DLD1 (cell line): ENCODE measurements at regions not wholly inside any gene's neighbourhood (a gene's known extent, or its start where the extent isn't known, plus 50 kb on each side); places are given as distances from the start of the nearest gene placed in this dataset.

Experiments
- in situ Hi-C: cut with HindIII; loops from 2 replicates; pipeline ENCODE4 v1.10.0; 2017; ENCODE audit warnings: low sequenced_read_pairs

DNA sequence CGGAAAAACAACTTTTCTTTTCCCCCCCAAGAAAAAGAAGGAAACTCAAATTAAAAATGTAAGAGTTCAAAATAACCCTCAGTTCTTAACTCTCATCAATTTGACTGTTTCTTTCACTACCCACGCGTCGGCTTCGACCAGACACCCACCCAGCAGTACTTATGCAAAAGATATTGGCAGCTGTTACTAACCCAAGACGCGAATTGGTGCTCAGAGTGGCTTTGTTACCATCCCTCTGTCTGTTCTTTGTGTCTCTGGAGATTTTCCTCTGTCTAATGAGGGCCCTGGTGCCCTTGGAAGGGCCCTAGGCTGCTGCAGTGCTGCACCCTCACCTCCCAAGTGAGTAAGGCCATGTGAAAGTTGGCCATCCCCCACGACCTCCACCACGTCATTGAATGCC lies 180.5 kb upstream of the NECTIN1 start:
- in situ Hi-C loops: no loop called here

DNA sequence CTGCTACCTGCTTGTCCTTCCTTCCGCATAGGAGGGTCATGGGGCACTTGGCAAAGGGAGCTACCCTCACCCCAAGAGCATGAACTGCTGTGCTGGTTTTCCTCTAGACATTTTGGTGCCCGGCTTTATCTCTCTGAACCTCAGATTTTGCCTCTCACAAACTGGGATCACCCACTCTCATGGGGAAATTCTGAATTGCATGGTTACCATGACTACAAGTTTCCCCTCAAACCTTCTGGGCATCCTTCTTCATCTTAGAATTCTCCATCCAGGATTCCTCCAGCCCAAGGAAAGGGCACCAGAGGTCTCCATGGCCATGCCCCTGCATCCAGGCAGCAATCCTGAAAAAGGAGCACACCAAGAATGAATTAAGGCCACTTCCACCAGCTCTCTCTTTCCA lies 180.1 kb upstream of the NECTIN1 start:
- in situ Hi-C loops: no loop called here

DNA sequence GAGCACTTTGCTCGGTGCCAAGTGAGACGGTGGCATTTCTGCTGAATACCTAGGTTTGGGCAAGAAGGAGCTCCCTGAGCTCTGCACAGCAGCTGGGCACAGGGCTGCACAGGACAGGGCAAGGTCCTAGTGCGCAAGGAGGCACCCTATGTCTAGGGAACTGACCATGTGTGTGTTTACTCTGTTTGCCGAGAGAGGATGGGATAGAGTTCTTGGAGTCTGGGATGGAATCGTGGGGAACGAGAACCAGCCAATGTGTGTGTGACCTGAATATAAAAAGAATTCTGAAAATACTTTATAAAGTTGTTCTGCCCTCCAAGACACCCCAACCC lies 179.5 kb upstream of the NECTIN1 start:
- in situ Hi-C loops: no loop called here

DNA sequence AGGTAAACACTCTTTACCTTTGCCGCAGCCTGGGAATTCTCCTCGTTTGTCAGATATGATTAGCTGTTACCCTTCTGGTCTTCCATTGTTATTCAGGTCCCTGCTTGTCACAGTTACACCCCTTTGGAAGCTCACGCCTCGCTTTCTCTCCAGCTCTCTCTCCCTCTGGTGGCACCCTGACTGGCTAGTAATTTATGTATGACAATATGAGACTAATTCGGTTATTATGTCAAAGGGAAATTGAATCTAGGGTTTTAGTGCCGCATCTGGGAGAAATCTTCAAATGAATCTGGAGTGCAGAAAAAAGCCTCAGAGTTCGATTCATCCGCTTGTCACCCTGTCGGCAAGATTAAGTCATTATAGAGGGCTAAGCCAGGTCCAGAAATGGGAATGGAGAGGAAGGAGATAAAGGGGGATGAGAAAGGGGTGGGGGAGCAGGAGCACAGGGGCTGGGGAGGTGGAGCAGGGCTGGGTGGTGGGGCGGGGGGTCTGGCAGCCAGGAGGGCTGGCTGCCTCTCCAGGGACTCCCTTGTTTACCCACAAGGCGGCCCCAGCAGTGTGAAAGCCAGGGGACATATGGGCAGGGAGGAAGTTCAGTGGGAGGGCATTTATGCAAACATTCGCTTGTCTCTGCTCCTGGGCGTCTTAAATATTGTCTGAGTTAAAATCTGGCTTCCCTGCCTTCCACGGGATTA lies 179.0 kb upstream of the NECTIN1 start:
- in situ Hi-C loops: no loop called here

DNA sequence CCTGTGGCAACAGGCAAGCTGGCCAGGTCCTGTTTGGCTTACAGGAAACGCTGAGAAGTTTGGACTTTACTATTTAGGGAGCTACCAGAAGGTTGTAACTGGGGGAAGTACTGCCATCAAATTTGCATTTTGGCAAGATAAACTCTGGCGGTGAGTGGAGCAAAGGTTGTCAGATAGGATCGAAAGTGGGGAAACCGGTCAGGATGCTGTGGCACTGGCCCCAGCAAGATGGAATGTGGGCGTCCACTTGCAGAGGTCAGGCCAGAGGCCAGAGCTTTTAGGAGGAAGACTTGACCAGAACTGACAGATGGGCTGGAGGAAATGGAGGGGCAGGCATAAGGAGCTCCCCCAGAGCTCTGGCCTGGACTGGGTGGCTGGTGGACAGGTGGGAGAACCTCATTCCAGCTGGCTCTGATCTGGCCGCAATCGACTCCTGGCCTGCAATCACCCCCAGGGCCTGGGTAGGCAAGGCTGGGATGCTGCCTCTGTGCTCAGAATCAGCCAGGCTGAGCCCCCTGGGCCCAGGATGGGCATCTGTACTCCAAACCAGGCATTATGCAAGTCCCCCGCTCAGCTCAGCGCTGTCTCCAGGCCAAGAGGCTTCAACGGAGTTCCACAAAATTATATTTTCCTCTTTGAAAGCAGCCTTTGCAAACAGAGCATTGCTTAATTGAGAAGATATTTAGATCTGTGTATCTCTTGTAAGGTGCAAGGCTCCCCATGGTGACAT lies 178.3 kb upstream of the NECTIN1 start:
- in situ Hi-C loops: no loop called here

DNA sequence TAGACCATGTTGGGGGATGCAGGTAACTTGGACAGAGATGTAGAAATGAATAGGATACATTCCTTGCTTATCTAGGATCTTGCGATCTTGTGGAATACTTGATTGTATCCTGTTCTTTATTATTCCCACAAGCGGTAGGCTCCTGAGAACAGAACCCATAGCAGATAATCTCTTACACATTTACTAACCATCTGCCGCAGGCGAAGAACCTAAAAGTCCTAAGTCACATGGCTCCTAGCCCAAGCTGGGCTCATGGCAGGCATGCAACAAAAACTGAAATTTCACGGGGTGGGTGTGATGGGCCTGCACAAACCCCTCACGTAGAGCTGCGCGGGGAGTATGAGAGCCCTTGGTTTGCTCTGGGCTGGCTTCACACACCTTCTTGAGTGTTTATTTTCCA lies 177.4 kb upstream of the NECTIN1 start:
- in situ Hi-C loops: no loop called here

DNA sequence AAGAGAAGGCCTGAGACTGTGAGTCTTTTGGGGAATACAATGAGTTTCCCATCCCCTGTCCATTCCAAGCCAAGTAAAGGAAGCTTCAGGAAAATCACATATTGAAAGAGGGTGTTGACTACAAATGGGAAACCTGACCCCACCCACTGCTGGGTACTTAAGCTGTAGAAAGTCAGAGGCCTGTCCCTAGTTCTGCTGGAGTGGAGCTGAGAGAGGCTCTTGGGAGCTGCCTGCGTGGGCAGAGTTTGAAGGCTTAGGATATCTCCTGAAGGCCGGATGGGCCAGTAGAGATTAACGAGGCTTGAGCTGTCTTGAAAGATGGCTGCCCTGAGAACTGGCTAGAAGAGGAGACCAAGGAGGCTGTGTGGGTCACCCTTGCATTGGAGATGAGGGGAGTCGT lies 176.2 kb upstream of the NECTIN1 start:
- in situ Hi-C loops: no loop called here

DNA sequence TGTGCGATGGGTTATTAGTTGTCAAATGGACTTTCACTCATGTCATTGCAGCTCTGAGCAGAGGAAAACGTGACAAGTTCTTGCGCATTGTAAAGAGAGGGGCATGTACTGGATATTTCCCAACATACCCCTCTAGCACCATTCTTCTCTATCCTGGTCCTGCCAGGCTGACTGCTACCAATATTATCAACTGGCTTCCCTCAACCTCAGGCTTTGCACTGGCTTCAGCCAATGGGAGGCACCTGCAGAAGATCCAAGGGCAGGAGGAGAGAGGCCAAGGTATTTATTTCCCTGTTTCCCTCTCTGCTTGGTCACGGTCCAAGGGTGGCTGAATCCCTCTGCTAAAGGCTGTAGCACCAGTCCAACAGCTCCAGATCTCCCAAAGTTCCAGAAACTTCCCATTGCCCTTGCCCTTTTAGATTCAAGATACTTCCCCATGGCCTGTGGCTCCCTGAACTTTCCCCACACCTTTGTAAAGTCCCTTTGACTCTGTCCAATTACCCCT lies 175.6 kb upstream of the NECTIN1 start:
- in situ Hi-C loops: no loop called here

DNA sequence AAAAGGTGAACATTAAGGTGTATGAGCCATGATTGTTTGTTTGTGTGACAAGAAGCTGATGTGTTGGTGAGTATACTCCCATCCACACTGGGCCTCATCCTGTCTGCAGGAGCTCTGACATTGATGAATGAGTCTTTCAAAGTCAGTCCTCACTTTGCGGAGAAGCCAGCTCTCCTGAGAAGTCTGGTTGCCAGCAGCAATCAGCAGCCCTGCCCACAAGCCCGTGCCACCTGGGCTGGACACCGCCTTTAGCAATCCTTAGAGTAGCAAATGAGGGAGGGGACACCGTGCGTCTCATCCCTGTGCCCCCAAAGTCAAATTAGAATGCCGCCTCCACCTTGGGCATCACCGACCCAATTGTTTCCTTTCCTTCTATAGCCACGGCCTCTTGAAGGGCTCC lies 174.8 kb upstream of the NECTIN1 start:
- in situ Hi-C loops: no loop called here

DNA sequence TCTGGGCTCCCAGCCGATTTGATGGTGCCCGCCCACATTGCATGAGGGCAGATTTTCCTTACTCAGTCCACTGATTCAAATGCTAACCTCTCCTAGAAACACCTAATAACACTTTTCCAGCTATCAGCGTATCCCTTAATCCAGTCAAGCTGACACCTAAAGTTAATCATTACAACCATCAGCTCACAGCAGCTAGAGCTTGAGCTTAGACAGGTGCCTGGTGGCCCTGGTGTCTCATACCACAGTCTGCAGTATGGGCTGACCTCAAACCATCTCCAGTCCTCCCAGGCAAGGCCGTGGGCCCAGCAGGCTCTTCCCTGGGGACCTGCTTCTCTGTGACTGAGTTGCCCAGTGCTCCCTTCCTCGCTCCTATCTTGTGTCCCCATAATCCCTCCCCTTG lies 174.4 kb upstream of the NECTIN1 start:
- in situ Hi-C loops: no loop called here

DNA sequence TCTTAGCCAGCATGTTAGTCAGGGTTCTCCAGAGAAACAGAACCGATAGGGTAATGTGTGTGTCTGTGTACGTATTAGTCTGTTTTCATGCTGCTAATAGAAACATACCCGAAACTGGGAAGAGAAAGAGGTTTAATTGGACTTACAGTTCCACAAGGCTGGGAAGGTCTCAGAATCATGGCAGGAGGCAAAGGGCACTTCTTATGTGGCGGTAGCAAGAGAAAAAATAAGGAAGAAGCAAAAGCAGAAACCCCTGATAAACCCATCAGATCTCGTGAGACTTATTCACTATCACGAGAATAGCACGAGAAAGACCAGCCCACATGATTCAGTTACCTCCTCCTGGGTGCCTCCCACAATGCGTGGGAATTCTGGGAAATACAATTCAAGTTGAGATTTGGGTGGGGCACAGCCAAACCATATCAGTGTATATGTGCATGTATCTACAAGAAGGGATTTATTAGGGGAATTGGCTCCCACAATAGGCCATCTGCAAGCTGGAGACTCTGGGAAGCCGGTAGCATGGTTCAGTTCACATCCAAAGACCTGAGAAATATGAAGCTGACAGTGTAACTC lies 173.7 kb upstream of the NECTIN1 start:
- in situ Hi-C loops: no loop called here

DNA sequence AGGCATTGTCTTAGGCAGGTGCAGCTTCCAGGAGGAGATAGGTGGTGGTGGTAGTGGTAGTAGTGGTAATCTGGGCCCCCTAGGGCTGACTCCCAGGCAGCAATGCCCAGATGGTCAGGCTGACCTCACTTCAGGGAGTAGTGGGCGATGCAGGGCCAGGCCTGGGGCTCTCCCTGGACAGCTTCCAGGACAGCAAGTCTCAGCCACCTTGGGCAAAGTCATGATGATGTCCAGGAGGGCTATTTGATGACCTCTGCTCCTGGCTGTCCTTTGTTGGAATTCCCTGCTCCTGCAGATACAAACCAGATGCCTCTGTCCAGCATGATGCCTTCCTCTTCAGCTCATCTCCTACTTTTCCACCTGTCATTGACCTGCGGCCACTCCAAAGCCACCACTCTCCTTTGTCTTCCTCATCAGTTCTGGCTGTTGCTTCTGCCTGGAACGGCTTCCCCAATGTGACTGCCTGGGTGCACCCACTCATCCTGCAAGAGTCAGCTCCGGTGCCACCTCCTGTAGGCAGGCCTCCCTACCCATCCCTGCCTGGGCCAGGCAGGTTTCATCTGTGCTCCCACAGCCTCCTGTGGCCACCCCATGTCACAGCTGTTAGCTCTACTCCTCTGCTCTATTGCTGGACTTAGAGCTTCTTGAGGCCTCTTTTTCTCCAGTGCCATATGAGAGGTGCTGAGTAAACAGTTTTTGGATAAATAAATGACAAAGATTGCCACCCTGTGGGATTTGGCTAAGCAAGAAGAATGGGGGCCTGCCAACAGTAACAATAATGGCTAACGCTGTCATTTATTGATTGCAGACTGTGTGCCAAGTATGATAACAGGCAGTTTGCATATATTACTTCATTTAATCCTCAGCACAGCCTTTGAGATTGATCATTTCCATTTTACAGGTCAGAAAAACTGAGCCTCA lies 172.9 kb upstream of the NECTIN1 start:
- in situ Hi-C loops: no loop called here

DNA sequence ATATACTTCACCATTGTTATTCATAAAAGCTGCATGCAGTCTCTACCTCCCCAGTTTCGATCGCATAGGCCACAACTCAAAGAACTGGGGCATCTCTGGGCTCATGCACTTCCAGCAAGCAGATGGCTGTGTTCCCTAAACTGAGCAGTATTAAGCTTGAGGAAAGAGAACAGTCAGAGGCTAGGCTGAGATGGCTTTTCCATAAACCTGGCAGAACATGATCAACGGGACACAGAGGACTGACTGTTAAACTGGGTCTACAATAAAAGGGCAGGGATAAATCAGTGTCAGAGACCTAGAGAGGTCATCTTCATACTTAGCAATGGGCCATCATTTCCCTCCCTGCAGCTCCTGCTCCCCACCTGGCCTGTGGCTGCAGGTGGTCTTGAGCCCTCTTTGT lies 171.0 kb upstream of the NECTIN1 start:
- in situ Hi-C loops: no loop called here

DNA sequence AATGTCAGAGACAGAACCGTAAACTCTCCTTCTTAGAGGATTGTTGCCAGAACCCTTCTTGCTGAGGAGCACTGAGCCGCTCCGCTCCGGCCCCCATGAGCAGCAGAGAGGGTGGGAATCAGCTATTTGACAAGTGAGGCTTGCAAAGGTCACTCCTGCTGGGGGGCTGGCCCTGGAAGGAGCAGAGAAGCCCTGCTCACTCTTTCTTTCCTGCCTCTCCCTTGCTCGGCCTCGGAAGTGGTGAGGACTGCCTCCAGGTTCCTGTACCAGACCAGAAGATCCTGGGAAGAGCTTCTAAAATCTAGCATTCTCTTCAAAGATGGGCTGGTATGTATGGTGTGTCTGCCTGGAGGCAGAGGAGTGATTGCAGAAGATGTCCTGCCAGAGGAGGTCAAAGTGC lies 168.6 kb upstream of the NECTIN1 start:
- in situ Hi-C loops: no loop called here

DNA sequence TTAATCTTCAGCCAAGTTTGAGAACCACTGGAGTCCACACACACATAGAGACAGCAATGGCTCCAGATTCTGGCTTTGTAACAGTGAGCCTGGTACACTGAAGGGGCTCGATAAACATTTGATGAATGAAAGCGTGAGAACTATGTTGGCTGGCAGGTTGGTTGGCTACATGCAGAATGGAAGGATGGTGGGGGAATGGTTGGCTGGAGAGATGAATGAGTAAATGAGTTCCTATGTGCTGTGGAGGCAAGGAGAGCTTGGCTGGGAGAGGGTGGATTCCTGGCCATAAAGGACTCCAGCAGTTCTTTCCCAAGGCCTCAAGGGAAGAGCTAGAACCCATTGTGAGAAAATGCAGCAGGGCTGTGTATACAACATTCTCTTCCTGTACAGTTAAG lies 168.0 kb upstream of the NECTIN1 start:
- in situ Hi-C loops: no loop called here

DNA sequence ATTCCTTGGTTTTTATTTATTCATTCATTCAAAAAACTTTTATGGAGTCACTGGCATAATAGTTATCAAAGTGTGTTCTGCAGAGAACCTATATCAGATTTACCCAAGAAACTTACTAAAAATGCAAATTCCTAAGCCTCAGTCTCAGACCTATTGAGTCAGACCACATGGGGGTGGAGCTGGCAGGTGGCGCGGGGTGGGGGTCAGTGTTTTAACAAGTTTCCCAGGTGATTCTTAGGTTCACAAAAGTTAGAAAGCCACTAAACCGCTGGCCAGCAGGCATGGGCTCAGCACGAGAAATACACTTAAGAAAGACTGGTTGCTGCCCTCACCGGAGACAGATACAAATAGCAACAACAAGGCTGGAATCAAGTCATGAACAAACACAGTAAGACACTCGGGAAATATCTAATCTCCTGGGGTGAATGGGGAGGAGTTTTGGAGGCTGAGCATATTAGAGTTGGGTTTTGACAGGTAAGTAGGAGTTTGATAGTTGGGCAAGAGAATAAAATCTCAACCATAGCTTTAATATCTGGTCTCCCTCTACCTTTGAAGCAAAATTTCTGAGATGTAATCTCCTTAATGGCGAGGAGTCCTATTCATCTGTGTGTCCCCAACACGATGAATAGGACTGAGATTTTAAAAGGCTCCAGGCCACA lies 167.5 kb upstream of the NECTIN1 start:
- in situ Hi-C loops: no loop called here

DNA sequence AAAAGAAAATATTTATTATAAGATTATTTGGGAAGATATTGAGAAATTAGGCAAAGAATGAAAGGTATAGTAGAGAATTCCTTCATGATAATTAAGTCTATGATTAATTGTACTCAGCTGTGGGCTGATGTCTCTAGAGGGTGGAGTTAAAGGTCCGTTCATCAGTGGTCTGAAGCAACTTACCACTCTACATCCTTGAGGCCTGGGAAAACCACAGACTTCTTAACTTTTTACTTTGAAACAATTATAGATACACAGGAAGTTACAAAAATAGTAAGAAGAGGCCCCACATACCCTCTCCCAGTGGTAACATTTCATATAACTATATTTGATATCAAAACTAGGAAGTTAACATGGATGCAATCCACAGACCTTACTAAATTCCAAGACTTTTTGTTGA lies 167.0 kb upstream of the NECTIN1 start:
- in situ Hi-C loops: no loop called here

DNA sequence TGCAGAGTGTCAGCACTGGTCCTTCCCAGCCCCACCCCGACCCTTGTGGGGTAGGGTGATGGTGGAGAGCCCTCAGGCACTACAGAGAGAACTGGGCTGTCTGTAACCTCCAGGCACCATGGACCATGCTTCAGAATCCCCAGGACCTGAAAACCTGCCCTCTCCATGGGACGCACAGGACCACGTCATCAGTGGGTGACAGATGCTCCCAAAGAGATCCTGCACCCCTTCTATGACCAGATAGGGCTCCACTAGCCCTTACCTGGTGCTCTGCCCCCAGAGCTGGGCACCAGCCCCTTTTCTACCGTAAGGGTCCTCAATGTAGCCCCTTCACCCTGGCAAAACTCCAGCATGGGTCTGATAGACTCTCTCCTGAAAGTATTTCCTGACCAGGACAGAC lies 165.9 kb upstream of the NECTIN1 start:
- in situ Hi-C loops: no loop called here

DNA sequence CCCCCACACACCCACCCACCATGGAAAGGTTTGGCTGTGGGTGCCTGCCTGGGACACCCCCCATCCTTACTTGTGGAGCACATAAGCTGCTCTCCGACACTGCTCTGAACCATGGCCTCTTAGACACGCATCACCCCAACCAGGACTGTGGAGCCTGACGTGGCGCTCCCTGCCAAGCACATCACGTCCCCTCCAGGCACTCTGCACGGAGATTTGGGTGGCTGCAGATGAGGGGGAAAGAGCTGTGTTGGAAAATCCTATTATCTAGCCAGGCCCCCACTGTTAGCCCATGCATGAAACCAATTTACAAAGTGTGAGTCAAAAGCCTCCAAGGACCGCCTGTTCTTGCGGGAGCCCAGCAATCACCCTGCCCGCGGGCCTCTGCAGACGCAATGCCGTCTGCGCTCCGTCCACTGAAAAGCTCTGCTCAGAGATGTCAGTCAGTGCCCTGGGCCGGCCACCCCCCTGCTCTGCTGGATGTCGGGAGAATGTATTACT lies 163.4 kb upstream of the NECTIN1 start:
- in situ Hi-C loops: no loop called here

DNA sequence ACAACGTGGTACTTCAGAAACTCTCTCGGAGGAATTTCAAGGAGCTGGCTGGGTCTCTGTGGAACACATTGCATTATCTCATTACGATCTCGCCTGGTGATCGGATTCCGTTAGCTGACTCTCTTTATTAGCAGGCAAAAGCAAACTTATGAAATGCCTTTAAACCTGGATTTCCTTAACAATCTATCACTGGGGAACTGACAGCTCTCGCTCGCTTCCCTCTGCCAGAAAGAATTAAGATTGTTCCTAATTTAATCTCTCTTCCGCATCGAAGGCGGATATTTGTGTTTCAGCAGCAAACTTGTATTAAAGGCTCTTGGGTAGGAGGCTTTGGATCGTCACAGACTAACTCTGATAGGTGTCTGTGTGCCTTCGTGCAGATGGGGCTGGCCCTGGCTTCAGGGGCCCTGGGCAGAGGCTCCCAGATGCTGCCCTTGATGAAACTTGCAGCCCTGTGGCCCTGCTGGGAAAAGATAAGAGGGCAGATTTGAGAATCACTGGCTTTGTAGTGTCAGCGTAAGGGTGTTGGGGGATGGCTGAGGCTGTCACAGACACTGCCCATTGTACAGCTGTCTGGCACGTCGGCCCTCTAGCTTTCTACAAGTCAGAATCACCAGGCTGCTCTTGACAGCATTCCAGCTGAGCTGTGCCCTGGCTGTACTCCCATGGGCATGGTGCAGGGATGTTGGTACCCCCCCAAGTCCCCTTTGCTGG lies 162.2 kb upstream of the NECTIN1 start:
- in situ Hi-C loops: no loop called here
